ENCODE measurements at regions not wholly inside any gene's neighbourhood (a gene's known extent, or its start where the extent isn't known, plus 50 kb on each side); places are given as distances from the start of the nearest gene placed in this dataset.

DNA sequence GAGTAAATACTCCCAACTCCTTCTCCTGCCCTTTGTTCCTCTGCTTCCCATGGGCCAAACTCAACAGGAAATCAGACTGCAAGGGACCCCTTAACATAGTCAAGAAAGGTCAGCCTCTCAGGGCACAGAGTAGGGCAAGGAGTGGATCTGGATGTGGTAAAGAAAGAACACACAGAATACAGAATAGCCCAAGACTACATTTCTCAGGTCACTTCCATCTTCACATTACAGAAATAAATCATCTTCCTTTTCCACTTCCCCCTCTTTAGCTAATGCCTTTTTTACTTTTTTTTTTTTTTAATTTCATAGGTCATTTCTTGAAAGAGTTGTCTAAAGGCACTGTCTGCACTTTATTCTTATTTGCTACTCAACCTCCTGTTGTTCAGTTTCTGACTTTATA is 558.3 kb downstream of the TNS1 start:
- TF ChIP-seq POLR2A (IDR thresholded peaks at IDR 0.05; ENCODE audit: low read depth, low read length), result no peak
- TF ChIP-seq POLR2AphosphoS5 (IDR thresholded peaks at IDR 0.05; ENCODE audit: low read depth, low read length), result no peak
- no peak for TF ChIP-seq TAF1 (IDR thresholded peaks at IDR 0.05; ENCODE audit: low read depth, low read length)
- no peak for TF ChIP-seq POU2F2 (IDR thresholded peaks at IDR 0.05; ENCODE audit: low read depth, low read length)
- TF ChIP-seq SPI1 (IDR thresholded peaks at IDR 0.05; ENCODE audit: low read depth, low read length), result peak; percentile 15; the same call in 1 of the 2 replicates
- TF ChIP-seq PAX5 (IDR thresholded peaks at IDR 0.05; ENCODE audit: insufficient read depth, low read length, severe bottlenecking), result no peak
